ENCODE measurements at regions not wholly inside any gene's neighbourhood (a gene's known extent, or its start where the extent isn't known, plus 50 kb on each side); places are given as distances from the start of the nearest gene placed in this dataset.

DNA sequence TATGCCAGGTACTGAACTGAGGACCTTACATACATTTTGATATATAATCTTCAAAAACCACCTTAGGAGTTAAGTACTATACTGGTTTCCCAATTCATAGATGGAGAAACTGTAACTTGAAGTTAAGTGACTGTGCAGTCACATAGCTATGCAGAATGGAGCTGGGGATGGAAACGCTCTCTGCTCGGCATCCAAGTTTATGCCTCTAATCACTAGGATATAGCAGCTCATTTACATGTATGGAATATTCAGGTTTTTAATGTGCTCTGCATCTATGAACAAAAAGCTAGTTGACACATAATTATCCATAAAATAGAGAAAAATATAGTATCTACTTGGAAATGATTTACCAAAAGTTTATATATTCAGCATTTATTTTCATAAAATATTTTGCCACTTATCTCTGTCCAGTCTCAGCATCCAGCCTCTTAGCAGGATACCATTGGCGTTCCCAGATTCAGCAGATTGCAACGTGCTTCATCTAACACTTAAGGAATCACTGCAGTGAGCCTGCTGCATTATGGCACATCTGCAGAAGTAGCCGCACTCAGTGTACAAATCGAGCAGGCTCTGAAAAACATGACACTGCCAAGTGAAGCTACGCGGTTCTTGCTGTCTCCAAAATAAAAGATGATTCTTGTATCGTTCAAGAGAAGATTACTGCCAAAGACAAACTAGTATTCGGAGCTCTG is 70.4 kb downstream of the MRPL57 start:
- no peaks in the 10 kb centered on the region for H3K36me3 ChIP-seq (ENCODE audit: control insufficient read depth in 4 of 4, insufficient read depth in 4 of 4, low read length in 4 of 4)
- no peak for TF ChIP-seq CTCF (IDR thresholded peaks at IDR 0.05; ENCODE audit: control extremely low read depth, extremely low read depth)
- no peak overlapping the region for H3K27ac ChIP-seq (ENCODE audit: low read depth in 1 of 2, low read length in 1 of 2)
- peaks cover 0 to 5% (median 0%) of the 10 kb centered on the region in 3 donors for H3K27me3 ChIP-seq (ENCODE audit: control insufficient read depth in 3 of 3, insufficient read depth in 3 of 3, low read length in 2 of 3)
- DNase-seq (no peak), ATAC-seq (ENCODE audit: insufficient read depth, low FRiP score) (no peak)
- H3K4me1 ChIP-seq (ENCODE audit: control insufficient read depth in 5 of 5, insufficient read depth in 5 of 5, low read length in 5 of 5): peaks cover 0 to 3% (median 0%) of the 10 kb centered on the region in 5 donors
- H3K9ac ChIP-seq (ENCODE audit: insufficient read depth in 1 of 2, low read length in 2 of 2): no peak overlapping the region
- H3K4me3 ChIP-seq: no peak overlapping the region
- 76 to 90% methylated on average over 10 of the region's 10 CpGs for WGBS, 2 donors
- no peaks in the 10 kb centered on the region for H3K9me3 ChIP-seq (ENCODE audit: control insufficient read depth in 4 of 4, insufficient read depth in 3 of 4, low read length in 3 of 4)

- H3K9ac ChIP-seq (ENCODE audit: insufficient read depth in 1 of 2, low read length in 2 of 2): no peak overlapping the region
- H3K9me3 ChIP-seq (ENCODE audit: control insufficient read depth in 4 of 4, insufficient read depth in 3 of 4, low read length in 3 of 4): no peaks in the 10 kb centered on the region
- DNase-seq: no peak
- WGBS, 2 donors: 70 to 86% methylated on average over 6 of the region's 6 CpGs
- H3K4me1 ChIP-seq (ENCODE audit: control insufficient read depth in 5 of 5, insufficient read depth in 5 of 5, low read length in 5 of 5): peaks cover 0 to 3% (median 0%) of the 10 kb centered on the region in 5 donors
- ATAC-seq (ENCODE audit: insufficient read depth, low FRiP score): no peak
- no peak overlapping the region for H3K4me3 ChIP-seq
- H3K27ac ChIP-seq (ENCODE audit: low read depth in 1 of 2, low read length in 1 of 2): no peak overlapping the region
- no peaks in the 10 kb centered on the region for H3K27me3 ChIP-seq (ENCODE audit: control insufficient read depth in 3 of 3, insufficient read depth in 3 of 3, low read length in 2 of 3)
- no peaks in the 10 kb centered on the region for H3K36me3 ChIP-seq (ENCODE audit: control insufficient read depth in 4 of 4, insufficient read depth in 4 of 4, low read length in 4 of 4)
- TF ChIP-seq CTCF (IDR thresholded peaks at IDR 0.05; ENCODE audit: control extremely low read depth, extremely low read depth): no peak
Measured at GRCh38 chr13:21256351-21256761, 79.9 kb downstream of the MRPL57 start.

- H3K27me3 ChIP-seq (ENCODE audit: control insufficient read depth in 3 of 3, insufficient read depth in 3 of 3, low read length in 2 of 3): no peaks in the 10 kb centered on the region
- DNase-seq: no peak
- no peak overlapping the region for H3K27ac ChIP-seq (ENCODE audit: low read depth in 1 of 2, low read length in 1 of 2)
- ATAC-seq (ENCODE audit: insufficient read depth, low FRiP score): no peak
- WGBS, 2 donors: 70 to 72% methylated on average over 2 of the region's 2 CpGs
- peaks cover 0 to 3% (median 0%) of the 10 kb centered on the region in 5 donors for H3K4me1 ChIP-seq (ENCODE audit: control insufficient read depth in 5 of 5, insufficient read depth in 5 of 5, low read length in 5 of 5)
- H3K4me3 ChIP-seq: no peak overlapping the region
- no peaks in the 10 kb centered on the region for H3K36me3 ChIP-seq (ENCODE audit: control insufficient read depth in 4 of 4, insufficient read depth in 4 of 4, low read length in 4 of 4)
- H3K9me3 ChIP-seq (ENCODE audit: control insufficient read depth in 4 of 4, insufficient read depth in 3 of 4, low read length in 3 of 4): no peaks in the 10 kb centered on the region
- no peak overlapping the region for H3K9ac ChIP-seq (ENCODE audit: insufficient read depth in 1 of 2, low read length in 2 of 2)
- no peak for TF ChIP-seq CTCF (IDR thresholded peaks at IDR 0.05; ENCODE audit: control extremely low read depth, extremely low read depth)
Measured at GRCh38 chr13:21256891-21257290, 80.4 kb downstream of the MRPL57 start.
